Endothelial cell (in vitro differentiated cells): ENCODE measurements at regions not wholly inside any gene's neighbourhood (a gene's known extent, or its start where the extent isn't known, plus 50 kb on each side); places are given as distances from the start of the nearest gene placed in this dataset.

Source experiments
- DNase-seq: peaks from one replicate; pipeline ENCODE4 v3.0.0; 2021; ENCODE audit warnings: low spot score
- H3K27ac Mint-ChIP-seq: one replicate; pipeline ENCODE4 v1.8.0; 2021; ENCODE audit warnings: mixed read lengths, inconsistent platforms; ENCODE audit not compliant: unreplicated experiment
- H3K27me3 Mint-ChIP-seq: one replicate; pipeline ENCODE4 v1.8.0; 2021; ENCODE audit warnings: mild to moderate bottlenecking, moderate library complexity, mixed read lengths, inconsistent platforms; ENCODE audit not compliant: unreplicated experiment
- H3K36me3 Mint-ChIP-seq: one replicate; pipeline ENCODE4 v1.8.0; 2021; ENCODE audit warnings: mild to moderate bottlenecking, low read depth, mixed read lengths, inconsistent platforms; ENCODE audit not compliant: unreplicated experiment
- H3K4me1 Mint-ChIP-seq: one replicate; pipeline ENCODE4 v1.8.0; 2021; ENCODE audit warnings: mild to moderate bottlenecking, mixed read lengths, inconsistent platforms; ENCODE audit not compliant: unreplicated experiment
- H3K4me3 Mint-ChIP-seq: one replicate; pipeline ENCODE4 v1.8.0; 2021; ENCODE audit warnings: mild to moderate bottlenecking, mixed read lengths, inconsistent platforms; ENCODE audit not compliant: unreplicated experiment
- H3K9me3 Mint-ChIP-seq: one replicate; pipeline ENCODE4 v1.8.0; 2021; ENCODE audit warnings: mixed read lengths, inconsistent platforms; ENCODE audit not compliant: unreplicated experiment
- CTCF ChIP-seq: fragments of 200-600 bp; sonication (generic); IDR thresholded peaks from one replicate; pipeline ENCODE4 v1.5.0; 2021; ENCODE audit warnings: antibody characterized with exemption; ENCODE audit not compliant: unreplicated experiment

- no peaks in the 10 kb centered on the region for H3K36me3 Mint-ChIP-seq
- no peaks in the 10 kb centered on the region for H3K4me1 Mint-ChIP-seq
- H3K27ac Mint-ChIP-seq: no peak overlapping the region
- H3K4me3 Mint-ChIP-seq: no peak overlapping the region
- DNase-seq: no peak
- TF ChIP-seq CTCF: no peak
- H3K9me3 Mint-ChIP-seq: no peaks in the 10 kb centered on the region
- no peaks in the 10 kb centered on the region for H3K27me3 Mint-ChIP-seq
These were observed 417.6 kb upstream of the PCDH20 start for GRCh38 chr13:61833228-61833627.

- no peaks in the 10 kb centered on the region for H3K27me3 Mint-ChIP-seq
- no peaks in the 10 kb centered on the region for H3K4me1 Mint-ChIP-seq
- TF ChIP-seq CTCF: no peak
- H3K9me3 Mint-ChIP-seq: no peaks in the 10 kb centered on the region
- no peak overlapping the region for H3K27ac Mint-ChIP-seq
- no peaks in the 10 kb centered on the region for H3K36me3 Mint-ChIP-seq
- DNase-seq: no peak
- no peak overlapping the region for H3K4me3 Mint-ChIP-seq
These were observed 415.4 kb upstream of the PCDH20 start for GRCh38 chr13:61831026-61831425.

- no peak for DNase-seq
- no peaks in the 10 kb centered on the region for H3K36me3 Mint-ChIP-seq
- no peak for TF ChIP-seq CTCF
- no peak overlapping the region for H3K4me3 Mint-ChIP-seq
- H3K4me1 Mint-ChIP-seq: no peaks in the 10 kb centered on the region
- no peaks in the 10 kb centered on the region for H3K27me3 Mint-ChIP-seq
- no peaks in the 10 kb centered on the region for H3K9me3 Mint-ChIP-seq
- H3K27ac Mint-ChIP-seq: no peak overlapping the region
These were observed 414.8 kb upstream of the PCDH20 start for GRCh38 chr13:61830475-61830874.

- H3K4me1 Mint-ChIP-seq: no peaks in the 10 kb centered on the region
- H3K36me3 Mint-ChIP-seq: no peaks in the 10 kb centered on the region
- TF ChIP-seq CTCF: no peak
- H3K4me3 Mint-ChIP-seq: no peak overlapping the region
- DNase-seq: no peak
- H3K27me3 Mint-ChIP-seq: no peaks in the 10 kb centered on the region
- H3K27ac Mint-ChIP-seq: no peak overlapping the region
- no peaks in the 10 kb centered on the region for H3K9me3 Mint-ChIP-seq
These were observed 408.5 kb upstream of the PCDH20 start for GRCh38 chr13:61824168-61824567.

GRCh38 chr13:61812286-61812685 is 396.6 kb upstream of the PCDH20 start:
- no peak overlapping the region for H3K4me3 Mint-ChIP-seq
- TF ChIP-seq CTCF: no peak
- no peak overlapping the region for H3K27ac Mint-ChIP-seq
- no peaks in the 10 kb centered on the region for H3K36me3 Mint-ChIP-seq
- no peaks in the 10 kb centered on the region for H3K4me1 Mint-ChIP-seq
- no peak for DNase-seq
- H3K27me3 Mint-ChIP-seq: peaks cover 4% of the 10 kb centered on the region
- H3K9me3 Mint-ChIP-seq: no peaks in the 10 kb centered on the region
